OCI-LY1 (cell line): ENCODE measurements at regions not wholly inside any gene's neighbourhood (a gene's known extent, or its start where the extent isn't known, plus 50 kb on each side); places are given as distances from the start of the nearest gene placed in this dataset.

Experiments used
- EZH2 ChIP-seq: fragments of 200-600 bp; sonication (generic), shearing (Covaris generic); IDR thresholded peaks from 2 replicates; pipeline ENCODE4 v1.8.0; 2017; ENCODE audit warnings: borderline replicate concordance, mixed run types, mild to moderate bottlenecking, antibody characterized with exemption, low read length, moderate library complexity, mixed read lengths
- TF ChIP-seq, protein P1 (sequence below): fragments of 200-600 bp; sonication (generic), shearing (Covaris generic); IDR thresholded peaks from 2 replicates; pipeline ENCODE4 v1.5.1; 2017; ENCODE audit warnings: mild to moderate bottlenecking, antibody characterized with exemption, low read length, moderate library complexity, mixed read lengths

DNA sequence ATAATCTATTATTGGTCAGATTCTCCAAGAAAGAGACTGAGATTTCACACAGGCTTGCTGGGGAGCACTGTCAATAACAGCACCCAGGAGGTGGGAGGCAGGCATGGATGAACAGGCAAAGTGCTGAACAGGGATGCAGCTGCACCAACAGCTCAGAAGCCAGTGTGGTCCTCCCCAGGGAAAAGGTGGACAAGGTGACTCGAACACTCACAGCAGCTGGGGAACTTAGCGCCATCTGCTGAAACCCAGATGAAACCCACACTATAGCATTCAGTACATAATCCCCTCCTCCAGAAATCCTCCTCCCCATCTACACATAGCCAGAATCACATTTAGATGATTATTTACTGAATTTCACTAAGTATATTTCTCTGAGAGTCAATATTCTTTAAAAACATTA lies 255.2 kb upstream of the WSB1 start:
- TF ChIP-seq, protein P1, sequence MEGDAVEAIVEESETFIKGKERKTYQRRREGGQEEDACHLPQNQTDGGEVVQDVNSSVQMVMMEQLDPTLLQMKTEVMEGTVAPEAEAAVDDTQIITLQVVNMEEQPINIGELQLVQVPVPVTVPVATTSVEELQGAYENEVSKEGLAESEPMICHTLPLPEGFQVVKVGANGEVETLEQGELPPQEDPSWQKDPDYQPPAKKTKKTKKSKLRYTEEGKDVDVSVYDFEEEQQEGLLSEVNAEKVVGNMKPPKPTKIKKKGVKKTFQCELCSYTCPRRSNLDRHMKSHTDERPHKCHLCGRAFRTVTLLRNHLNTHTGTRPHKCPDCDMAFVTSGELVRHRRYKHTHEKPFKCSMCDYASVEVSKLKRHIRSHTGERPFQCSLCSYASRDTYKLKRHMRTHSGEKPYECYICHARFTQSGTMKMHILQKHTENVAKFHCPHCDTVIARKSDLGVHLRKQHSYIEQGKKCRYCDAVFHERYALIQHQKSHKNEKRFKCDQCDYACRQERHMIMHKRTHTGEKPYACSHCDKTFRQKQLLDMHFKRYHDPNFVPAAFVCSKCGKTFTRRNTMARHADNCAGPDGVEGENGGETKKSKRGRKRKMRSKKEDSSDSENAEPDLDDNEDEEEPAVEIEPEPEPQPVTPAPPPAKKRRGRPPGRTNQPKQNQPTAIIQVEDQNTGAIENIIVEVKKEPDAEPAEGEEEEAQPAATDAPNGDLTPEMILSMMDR, result peak; percentile 57
- TF ChIP-seq EZH2, result no peak
